Epidermal melanocyte (primary cell): ENCODE measurements at regions not wholly inside any gene's neighbourhood (a gene's known extent, or its start where the extent isn't known, plus 50 kb on each side); places are given as distances from the start of the nearest gene placed in this dataset.

Experiments used
- DNase-seq: peaks from one replicate; pipeline ENCODE4 v3.0.0; 2011; ENCODE audit warnings: low spot score; ENCODE audit not compliant: insufficient read length

- no peak for DNase-seq
These were observed 207.1 kb upstream of the GHITM start for GRCh38 chr10:83932245-83932644.

- DNase-seq, result no peak
These were observed 205.2 kb upstream of the GHITM start for GRCh38 chr10:83934062-83934461.

- no peak for DNase-seq
These were observed 204.5 kb upstream of the GHITM start for GRCh38 chr10:83934641-83935338.

GRCh38 chr10:83935339-83935736 lies 204.0 kb upstream of the GHITM start:
- DNase-seq, result no peak

- no peak for DNase-seq
These were observed 203.4 kb upstream of the GHITM start for GRCh38 chr10:83935911-83936310.

GRCh38 chr10:83937161-83937560 lies 202.1 kb upstream of the GHITM start:
- no peak for DNase-seq

GRCh38 chr10:83937826-83938225 lies 201.5 kb upstream of the GHITM start:
- DNase-seq, result no peak

GRCh38 chr10:83941189-83941588 lies 198.1 kb upstream of the GHITM start:
- DNase-seq, result no peak

GRCh38 chr10:83942410-83942809 lies 196.9 kb upstream of the GHITM start:
- no peak for DNase-seq

- DNase-seq, result no peak
These were observed 196.3 kb upstream of the GHITM start for GRCh38 chr10:83943049-83943448.

GRCh38 chr10:83943920-83944319 lies 195.4 kb upstream of the GHITM start:
- no peak for DNase-seq

- DNase-seq, result no peak
These were observed 193.2 kb upstream of the GHITM start for GRCh38 chr10:83945982-83946718.

- DNase-seq, result no peak
These were observed 187.0 kb upstream of the GHITM start for GRCh38 chr10:83952314-83952713.

GRCh38 chr10:83953589-83953988 lies 185.7 kb upstream of the GHITM start:
- DNase-seq, result no peak

GRCh38 chr10:83954193-83954799 lies 185.0 kb upstream of the GHITM start:
- DNase-seq, result no peak

- DNase-seq, result no peak
These were observed 183.9 kb upstream of the GHITM start for GRCh38 chr10:83955406-83955805.

- no peak for DNase-seq
These were observed 182.0 kb upstream of the GHITM start for GRCh38 chr10:83957168-83957947.

GRCh38 chr10:83959328-83959727 lies 180.0 kb upstream of the GHITM start:
- no peak for DNase-seq

GRCh38 chr10:83960125-83960524 lies 179.2 kb upstream of the GHITM start:
- no peak for DNase-seq

GRCh38 chr10:83961620-83962019 lies 177.7 kb upstream of the GHITM start:
- no peak for DNase-seq

GRCh38 chr10:83963446-83963845 lies 175.9 kb upstream of the GHITM start:
- DNase-seq, result no peak

GRCh38 chr10:83965473-83965872 lies 173.8 kb upstream of the GHITM start:
- DNase-seq, result no peak
